Epithelial cell of proximal tubule (primary cell): ENCODE measurements at regions not wholly inside any gene's neighbourhood (a gene's known extent, or its start where the extent isn't known, plus 50 kb on each side); places are given as distances from the start of the nearest gene placed in this dataset.

Source experiments
- DNase-seq: peaks from one replicate; pipeline ENCODE4 v3.0.0-alpha.2; 2011; ENCODE audit warnings: low read depth
- H3K4me3 ChIP-seq: 2 replicates; pipeline ENCODE4 v1.5.1; 2011; ENCODE audit warnings: low read depth, mild to moderate bottlenecking, low read length
- TF ChIP-seq, protein P1 (sequence below): conservative IDR thresholded peaks from 2 replicates; pipeline ENCODE4 v1.5.1; 2012; ENCODE audit warnings: low read depth, mild to moderate bottlenecking, low read length

DNA sequence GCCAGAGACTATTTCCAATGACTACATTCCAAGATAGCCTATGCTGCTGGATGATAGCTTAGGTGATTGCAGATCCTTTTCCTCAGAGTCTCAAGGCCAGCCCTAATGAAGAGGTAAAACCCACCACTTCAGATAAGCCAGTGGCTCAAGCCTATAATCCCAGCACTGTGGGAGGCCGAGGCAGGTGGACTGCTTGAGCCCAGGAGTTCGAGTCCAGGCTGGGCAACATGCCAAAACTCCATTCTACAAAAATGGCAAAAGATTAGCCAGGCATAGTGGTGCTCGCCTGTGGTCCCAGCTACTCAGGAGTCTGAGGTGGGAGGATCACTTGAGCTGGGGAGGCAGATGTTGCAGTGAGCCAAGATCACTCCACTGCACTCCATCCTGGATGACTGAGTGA lies 495.3 kb downstream of the ZIC1 start:
- no peak overlapping the region for H3K4me3 ChIP-seq
- DNase-seq, result no peak
- TF ChIP-seq, protein P1, sequence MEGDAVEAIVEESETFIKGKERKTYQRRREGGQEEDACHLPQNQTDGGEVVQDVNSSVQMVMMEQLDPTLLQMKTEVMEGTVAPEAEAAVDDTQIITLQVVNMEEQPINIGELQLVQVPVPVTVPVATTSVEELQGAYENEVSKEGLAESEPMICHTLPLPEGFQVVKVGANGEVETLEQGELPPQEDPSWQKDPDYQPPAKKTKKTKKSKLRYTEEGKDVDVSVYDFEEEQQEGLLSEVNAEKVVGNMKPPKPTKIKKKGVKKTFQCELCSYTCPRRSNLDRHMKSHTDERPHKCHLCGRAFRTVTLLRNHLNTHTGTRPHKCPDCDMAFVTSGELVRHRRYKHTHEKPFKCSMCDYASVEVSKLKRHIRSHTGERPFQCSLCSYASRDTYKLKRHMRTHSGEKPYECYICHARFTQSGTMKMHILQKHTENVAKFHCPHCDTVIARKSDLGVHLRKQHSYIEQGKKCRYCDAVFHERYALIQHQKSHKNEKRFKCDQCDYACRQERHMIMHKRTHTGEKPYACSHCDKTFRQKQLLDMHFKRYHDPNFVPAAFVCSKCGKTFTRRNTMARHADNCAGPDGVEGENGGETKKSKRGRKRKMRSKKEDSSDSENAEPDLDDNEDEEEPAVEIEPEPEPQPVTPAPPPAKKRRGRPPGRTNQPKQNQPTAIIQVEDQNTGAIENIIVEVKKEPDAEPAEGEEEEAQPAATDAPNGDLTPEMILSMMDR, result no peak

DNA sequence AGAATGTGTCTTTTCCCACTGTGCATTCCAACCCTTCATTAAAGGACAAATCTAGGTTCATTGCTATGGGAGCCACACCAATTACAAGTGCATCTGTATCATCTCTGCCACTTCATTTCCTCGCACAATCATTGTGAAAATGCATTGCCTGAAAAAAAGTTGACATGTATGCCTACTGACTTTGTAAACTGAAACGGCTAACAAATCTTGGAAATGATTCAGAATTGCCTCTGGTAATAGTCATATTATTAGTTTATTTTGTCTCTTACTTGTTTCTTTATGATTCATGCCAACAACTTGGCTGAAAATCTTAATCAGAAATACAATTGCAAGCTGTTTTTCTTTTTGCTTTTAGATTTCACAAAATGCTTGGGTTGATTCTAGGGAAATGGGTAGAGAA lies 497.1 kb downstream of the ZIC1 start:
- TF ChIP-seq, protein P1, result no peak
- no peak overlapping the region for H3K4me3 ChIP-seq
- no peak for DNase-seq

DNA sequence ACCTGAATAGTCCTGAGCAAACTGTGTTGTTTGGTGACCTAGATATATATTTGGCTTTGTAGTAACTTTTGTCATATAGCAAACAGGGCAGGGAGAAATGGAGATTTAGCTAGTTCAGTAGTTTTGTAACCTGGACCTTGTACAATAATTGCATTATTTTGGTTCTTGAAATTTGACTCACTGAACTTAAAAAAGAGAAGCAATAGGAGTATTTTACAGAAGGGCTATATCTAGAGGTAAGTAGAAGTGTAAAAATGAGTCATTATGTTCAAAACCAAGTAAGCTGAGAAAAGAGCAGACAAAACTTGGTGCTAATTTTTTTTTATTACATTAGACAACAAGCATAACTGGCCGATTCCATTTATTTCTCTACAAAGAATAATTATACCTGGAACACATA lies 505.4 kb downstream of the ZIC1 start:
- H3K4me3 ChIP-seq, result no peak overlapping the region
- no peak for DNase-seq
- TF ChIP-seq, protein P1, result no peak

DNA sequence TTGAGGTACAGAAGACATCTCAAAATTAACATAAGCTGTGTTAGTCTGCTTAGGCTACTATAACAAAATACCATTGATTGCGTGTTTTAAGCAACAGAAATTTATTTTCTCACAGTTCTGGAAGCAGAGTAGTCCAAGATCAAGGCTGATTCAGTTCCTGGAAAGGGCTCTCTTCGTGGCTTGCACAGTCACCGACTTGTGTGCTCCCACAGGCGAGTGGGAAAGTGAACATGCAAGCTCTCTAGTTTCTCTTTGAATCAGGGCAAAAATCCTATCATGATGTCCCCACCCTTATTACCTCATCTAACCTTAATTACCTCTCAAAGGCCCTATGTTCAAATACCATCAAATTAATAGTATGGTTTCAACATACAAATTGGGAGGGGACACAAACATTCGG lies 505.9 kb downstream of the ZIC1 start:
- no peak overlapping the region for H3K4me3 ChIP-seq
- no peak for DNase-seq
- TF ChIP-seq, protein P1, result no peak

DNA sequence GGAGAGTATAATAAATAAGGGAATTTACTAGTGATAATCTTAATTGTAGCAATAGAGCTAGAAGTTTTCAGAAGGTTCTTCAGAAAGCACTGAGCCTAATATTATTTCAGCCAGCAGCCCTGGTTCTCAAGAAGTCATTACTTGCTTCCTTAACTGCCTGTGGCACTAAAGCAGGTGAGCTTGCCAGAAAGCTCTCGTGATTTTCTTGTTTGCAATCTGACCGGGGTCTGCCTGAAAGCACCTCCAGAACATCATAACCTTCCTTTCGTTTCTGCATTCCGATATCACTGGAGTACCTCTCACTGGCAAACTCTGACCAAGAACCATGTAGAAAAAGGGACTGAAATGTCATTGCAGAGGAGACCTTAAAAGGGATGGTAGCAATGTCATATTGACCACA lies 510.3 kb downstream of the ZIC1 start:
- no peak for DNase-seq
- TF ChIP-seq, protein P1, result no peak
- no peak overlapping the region for H3K4me3 ChIP-seq

DNA sequence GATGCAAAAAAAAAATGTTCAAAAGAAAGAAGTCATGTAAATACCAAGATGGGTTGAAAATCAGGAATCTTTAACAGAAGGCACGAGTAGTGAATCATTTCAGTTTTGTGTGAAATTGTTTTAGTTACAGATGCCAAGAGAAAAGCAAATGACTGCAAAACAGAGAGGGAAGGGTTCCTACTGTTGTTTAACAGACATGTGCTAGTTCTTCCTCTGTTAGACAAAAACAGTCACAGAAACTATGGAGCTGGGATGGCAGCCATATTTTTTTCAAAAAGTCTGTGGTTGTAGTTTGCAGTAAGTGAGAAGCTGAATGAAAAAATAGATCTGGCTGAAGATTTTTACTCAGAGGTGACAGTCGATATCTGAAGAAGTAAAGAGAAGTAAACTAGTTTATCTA lies 511.9 kb downstream of the ZIC1 start:
- TF ChIP-seq, protein P1, result no peak
- no peak overlapping the region for H3K4me3 ChIP-seq
- DNase-seq, result no peak

DNA sequence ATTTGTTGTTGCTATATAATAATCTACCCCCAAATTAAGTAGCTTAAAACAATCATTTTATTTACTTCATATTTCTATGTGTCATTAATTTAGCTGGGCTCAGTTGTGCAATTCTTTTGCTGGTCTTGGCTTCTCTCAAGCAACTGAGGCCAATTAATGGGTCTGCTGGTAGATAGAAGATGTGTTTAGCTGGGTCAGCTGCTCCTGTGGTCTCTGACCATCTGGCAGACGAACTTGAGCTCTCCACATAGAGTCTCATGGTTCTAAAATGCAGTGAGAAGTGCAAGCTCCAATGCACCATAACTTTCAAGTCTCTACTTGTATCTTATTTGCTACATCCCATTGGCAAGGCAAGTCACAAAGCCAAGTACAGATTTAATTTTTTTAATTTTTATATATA lies 515.6 kb downstream of the ZIC1 start:
- no peak overlapping the region for H3K4me3 ChIP-seq
- DNase-seq, result no peak
- TF ChIP-seq, protein P1, result no peak
